Right lobe of liver (tissue), 6 donors: ENCODE measurements at regions not wholly inside any gene's neighbourhood (a gene's known extent, or its start where the extent isn't known, plus 50 kb on each side); places are given as distances from the start of the nearest gene placed in this dataset.

ENCODE experiments used
- ATAC-seq, 4 donors: fragments of 200-7000 bp; cut with Tn5 transposase; one replicate each; pipeline ENCODE4 v1.9.1; 2020; ENCODE audit warnings: mild to moderate bottlenecking in 4 of 4, moderate library complexity in 4 of 4
- DNase-seq, 3 donors: peaks; one replicate each; pipeline ENCODE4 v3.0.0-alpha.2; 2020
- H3K27ac ChIP-seq, 3 donors: fragments of 200-600 bp; one replicate each; pipeline ENCODE4 v1.8.0; 2022
- H3K27me3 ChIP-seq, 2 donors: fragments of 200-600 bp; one replicate each; pipeline ENCODE4 v1.8.0; 2022
- H3K36me3 ChIP-seq, 4 donors: fragments of 200-600 bp; sonication (generic) in 1 of 4; one replicate each; pipeline versions ENCODE4 v1.5.1 to v1.8.0; 2017 to 2022; ENCODE audit warnings: control low read depth in 1 of 4
- H3K4me1 ChIP-seq, 4 donors: fragments of 200-600 bp; sonication (generic) in 1 of 4; one replicate each; pipeline versions ENCODE4 v1.5.1 to v1.8.0; 2017 to 2022; ENCODE audit warnings: control low read depth in 1 of 4
- H3K4me3 ChIP-seq, 3 donors: fragments of 200-600 bp; one replicate each; pipeline ENCODE4 v1.8.0; 2022
- H3K9me3 ChIP-seq, 4 donors: fragments of 200-600 bp; sonication (generic) in 1 of 4; one replicate each; pipeline versions ENCODE4 v1.5.1 to v1.8.0; 2017 to 2022; ENCODE audit warnings: control low read depth in 1 of 4
- POLR2A ChIP-seq: fragments of 450-650 bp; IDR thresholded peaks from one replicate; pipeline ENCODE4 v1.6.1; 2017; ENCODE audit warnings: antibody characterized with exemption, mild to moderate bottlenecking
- WGBS: methylation state at CpG from one replicate; pipeline ENCODE4 v1.1.6; 2018; ENCODE audit warnings: low coverage, low lambda C conversion rate; ENCODE audit not compliant: insufficient coverage; ENCODE audit errors: missing lambda C conversion rate; 5-methylcytosine and 5-hydroxymethylcytosine counted together
- intact Hi-C, 2 donors: fragments of 100-400 bp; cut with DNase I; formaldehyde crosslinking; loops; one replicate each; pipeline versions ENCODE4 v1.11.2 to v1.14.1; 2022
- TF ChIP-seq, protein P1 (sequence below), 4 donors: fragments of 200-600 bp in 3 of 4; fragments of 450-650 bp in 1 of 4; IDR thresholded peaks; one replicate each; pipeline versions ENCODE4 v1.5.1 to v1.8.0; 2016 to 2022; ENCODE audit warnings: antibody characterized with exemption in 4 of 4, mild to moderate bottlenecking in 2 of 4
- donor health status: DM: no; HTN: yes; CAD: no.
- donor health status: DM: no; HTN: no; CAD: no.
- donor health status: DM: no; HTN: no; CAD: no.
- donor health status: DM: no; HTN: yes; CAD: no.
- donor health status: DM: no; HTN: yes; CAD: no.

DNA sequence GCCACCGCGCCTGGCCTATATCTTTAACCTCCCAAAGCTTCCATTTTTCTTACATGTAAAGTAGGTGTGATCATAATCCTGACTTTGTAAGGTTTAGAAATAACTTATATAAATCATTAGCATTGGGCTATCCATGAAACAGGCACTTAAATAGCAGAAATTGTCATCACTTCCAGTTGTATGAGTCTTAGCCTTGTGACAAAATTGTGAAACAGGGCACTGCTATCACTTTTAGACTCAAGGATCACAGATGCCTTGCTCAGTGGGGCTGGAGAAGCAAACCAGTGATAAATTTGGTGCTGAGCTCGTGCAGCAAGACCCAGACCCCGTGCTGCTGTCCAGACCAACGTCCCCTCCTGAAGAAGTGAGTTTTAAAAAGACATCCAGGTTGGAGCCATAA lies 209.7 kb downstream of the KATNAL1 start:
- intact Hi-C loops: no loop called here
- Histone ChIP-seq H3K9me3 (no peaks in the 10 kb centered on the region), H3K4me3 (no peak overlapping the region), H3K36me3 (no peaks in the 10 kb centered on the region), H3K4me1 (no peaks in the 10 kb centered on the region), H3K27me3 (no peaks in the 10 kb centered on the region), H3K27ac (no peak overlapping the region)
- ATAC-seq (no peak), DNase-seq (no peak)
- 97% methylated on average over 3 of the region's 5 CpGs for WGBS
- no peak for TF ChIP-seq POLR2A
- TF ChIP-seq, protein P1, sequence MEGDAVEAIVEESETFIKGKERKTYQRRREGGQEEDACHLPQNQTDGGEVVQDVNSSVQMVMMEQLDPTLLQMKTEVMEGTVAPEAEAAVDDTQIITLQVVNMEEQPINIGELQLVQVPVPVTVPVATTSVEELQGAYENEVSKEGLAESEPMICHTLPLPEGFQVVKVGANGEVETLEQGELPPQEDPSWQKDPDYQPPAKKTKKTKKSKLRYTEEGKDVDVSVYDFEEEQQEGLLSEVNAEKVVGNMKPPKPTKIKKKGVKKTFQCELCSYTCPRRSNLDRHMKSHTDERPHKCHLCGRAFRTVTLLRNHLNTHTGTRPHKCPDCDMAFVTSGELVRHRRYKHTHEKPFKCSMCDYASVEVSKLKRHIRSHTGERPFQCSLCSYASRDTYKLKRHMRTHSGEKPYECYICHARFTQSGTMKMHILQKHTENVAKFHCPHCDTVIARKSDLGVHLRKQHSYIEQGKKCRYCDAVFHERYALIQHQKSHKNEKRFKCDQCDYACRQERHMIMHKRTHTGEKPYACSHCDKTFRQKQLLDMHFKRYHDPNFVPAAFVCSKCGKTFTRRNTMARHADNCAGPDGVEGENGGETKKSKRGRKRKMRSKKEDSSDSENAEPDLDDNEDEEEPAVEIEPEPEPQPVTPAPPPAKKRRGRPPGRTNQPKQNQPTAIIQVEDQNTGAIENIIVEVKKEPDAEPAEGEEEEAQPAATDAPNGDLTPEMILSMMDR (IDR thresholded peaks at IDR 0.05): no peak

DNA sequence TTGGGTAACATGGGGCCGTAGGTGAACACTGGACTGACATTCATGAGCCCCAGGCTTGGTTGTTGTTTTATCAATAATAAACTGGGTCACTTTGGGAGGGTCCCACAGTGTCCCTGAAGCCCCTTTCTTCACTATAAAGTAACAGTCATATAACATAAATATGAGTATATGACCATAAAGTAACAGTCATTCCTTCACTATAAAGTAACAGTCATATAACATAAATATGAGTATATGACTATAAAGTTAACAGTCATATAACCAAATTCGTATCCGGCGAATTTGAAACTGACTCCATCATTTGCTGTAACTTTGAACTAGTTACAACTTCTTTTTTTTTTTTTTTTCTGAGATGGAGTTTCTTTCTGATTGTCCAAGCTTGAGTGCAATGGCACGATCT lies 210.3 kb downstream of the KATNAL1 start:
- Histone ChIP-seq H3K4me3 (no peak overlapping the region), H3K27ac (no peak overlapping the region), H3K27me3 (no peaks in the 10 kb centered on the region), H3K4me1 (no peaks in the 10 kb centered on the region), H3K36me3 (no peaks in the 10 kb centered on the region), H3K9me3 (no peaks in the 10 kb centered on the region)
- ATAC-seq: no peak
- TF ChIP-seq, protein P1 (IDR thresholded peaks at IDR 0.05): no peak
- no peak for TF ChIP-seq POLR2A
- whole genome bisulfite sequencing: 83% methylated on average over 4 of the region's 5 CpGs
- intact Hi-C loops: no loop called here
- no peak for DNase-seq

DNA sequence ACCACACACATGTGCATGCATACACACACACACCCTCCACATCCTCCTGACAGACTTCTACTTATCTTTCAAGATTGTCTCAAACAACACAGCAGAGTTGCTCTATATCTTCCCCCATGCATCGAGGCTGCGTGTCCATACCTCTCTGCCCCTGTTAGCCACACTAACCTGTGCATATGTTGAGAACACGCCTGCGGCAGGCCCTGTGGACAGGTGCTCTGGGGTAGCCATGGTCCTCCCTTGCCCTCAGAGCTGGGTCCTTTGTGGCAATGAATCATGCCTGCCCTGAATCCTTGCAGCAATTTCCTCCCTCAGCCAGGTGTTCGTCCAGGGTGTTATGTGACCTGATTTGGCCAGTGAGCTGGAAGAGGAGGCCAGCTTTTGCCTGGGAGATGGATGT lies 213.3 kb downstream of the KATNAL1 start:
- no peaks in the 10 kb centered on the region for H3K27me3 ChIP-seq
- H3K4me3 ChIP-seq: no peak overlapping the region
- no peaks in the 10 kb centered on the region for H3K9me3 ChIP-seq
- ATAC-seq: no peak
- no peaks in the 10 kb centered on the region for H3K4me1 ChIP-seq
- H3K27ac ChIP-seq: no peak overlapping the region
- no peak for DNase-seq
- intact Hi-C loops: no loop called here
- TF ChIP-seq, protein P1 (IDR thresholded peaks at IDR 0.05): no peak
- no peak for TF ChIP-seq POLR2A
- H3K36me3 ChIP-seq: no peaks in the 10 kb centered on the region
- WGBS: 95% methylated on average over 4 of the region's 5 CpGs

DNA sequence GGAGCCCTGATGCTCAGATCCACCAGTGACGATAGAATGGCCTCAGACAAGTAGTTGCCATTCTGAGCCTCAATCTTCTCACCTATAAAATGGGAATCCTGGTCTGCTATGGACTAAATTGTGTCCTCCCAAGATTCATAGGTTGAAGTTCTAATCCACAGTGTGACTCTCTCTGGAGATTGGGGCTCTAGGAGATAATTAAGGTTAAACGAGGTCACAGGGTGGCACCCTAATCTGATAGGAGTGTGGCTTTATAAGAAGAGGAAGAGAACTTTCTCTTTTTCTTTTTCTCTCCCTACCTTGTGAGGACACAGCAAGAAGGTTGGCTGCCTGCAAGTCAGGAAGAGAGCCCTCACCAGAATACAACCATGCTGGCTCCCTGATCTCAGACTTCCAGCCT lies 214.1 kb downstream of the KATNAL1 start:
- TF ChIP-seq POLR2A: no peak
- TF ChIP-seq, protein P1 (IDR thresholded peaks at IDR 0.05): no peak
- intact Hi-C loops: no loop called here
- H3K4me1 ChIP-seq: no peaks in the 10 kb centered on the region
- no peak overlapping the region for H3K4me3 ChIP-seq
- H3K27me3 ChIP-seq: no peaks in the 10 kb centered on the region
- H3K9me3 ChIP-seq: no peaks in the 10 kb centered on the region
- no peaks in the 10 kb centered on the region for H3K36me3 ChIP-seq
- ATAC-seq (no peak), DNase-seq (no peak)
- no peak overlapping the region for H3K27ac ChIP-seq
- 35% methylated on average over 2 of the region's 2 CpGs for whole genome bisulfite sequencing

DNA sequence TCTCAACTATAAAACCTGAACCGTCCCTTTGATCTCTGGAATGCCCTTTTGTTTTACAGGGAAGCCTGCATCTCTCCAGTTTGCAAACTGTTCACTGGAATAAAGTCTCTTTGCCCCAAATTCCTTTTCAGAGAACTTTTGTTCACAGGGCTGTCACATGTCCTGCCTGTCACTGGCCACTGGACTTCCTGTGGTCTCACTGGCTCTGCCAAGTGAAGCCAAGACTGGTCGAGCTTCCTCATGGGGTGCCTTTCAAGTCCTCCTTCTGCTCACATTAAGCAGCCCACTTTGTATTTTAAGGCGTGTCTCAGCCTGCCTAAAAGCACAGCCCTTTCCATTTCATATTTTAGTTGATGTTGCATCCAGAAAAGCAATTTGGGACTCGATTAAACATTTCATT lies 215.7 kb downstream of the KATNAL1 start:
- Histone ChIP-seq H3K27ac (no peak overlapping the region), H3K4me3 (no peak overlapping the region)

More for the DNA sequence above, 215.7 kb downstream of the KATNAL1 start:
- H3K27me3 ChIP-seq: no peaks in the 10 kb centered on the region
- 67% methylated on average over 4 of the region's 4 CpGs for whole genome bisulfite sequencing
- H3K9me3 ChIP-seq: no peaks in the 10 kb centered on the region
- no peaks in the 10 kb centered on the region for H3K4me1 ChIP-seq
- ATAC-seq: peak in 1 of 4 donors; percentile 23
- no peak for TF ChIP-seq POLR2A
- TF ChIP-seq, protein P1 (IDR thresholded peaks at IDR 0.05): no peak
- no peak for DNase-seq
- H3K36me3 ChIP-seq: no peaks in the 10 kb centered on the region
- intact Hi-C loops: no loop called here
